ACC112 (cell line): ENCODE measurements at regions not wholly inside any gene's neighbourhood (a gene's known extent, or its start where the extent isn't known, plus 50 kb on each side); places are given as distances from the start of the nearest gene placed in this dataset.

ENCODE experiments used
- H2AFZ ChIP-seq: fragments of 200-600 bp; sonication (generic); one replicate; pipeline ENCODE4 v1.6.0; 2017; ENCODE audit warnings: antibody characterized with exemption, low read length; ENCODE audit not compliant: unreplicated experiment
- H3K27ac ChIP-seq: fragments of 200-600 bp; sonication (generic); 2 replicates; pipeline ENCODE4 v1.5.1; 2014; ENCODE audit warnings: low read depth, mild to moderate bottlenecking, antibody characterized with exemption, low read length, moderate library complexity
- H3K27me3 ChIP-seq: fragments of 200-600 bp; sonication (generic); 2 replicates; pipeline ENCODE4 v1.6.1; 2014; ENCODE audit warnings: mild to moderate bottlenecking, antibody characterized with exemption, low read length, moderate library complexity, mixed read lengths; ENCODE audit not compliant: insufficient read depth
- H3K36me3 ChIP-seq: fragments of 200-600 bp; sonication (generic); 2 replicates; pipeline ENCODE4 v1.6.1; 2016; ENCODE audit warnings: mild to moderate bottlenecking, antibody characterized with exemption, low read length, moderate library complexity, mixed read lengths; ENCODE audit not compliant: insufficient read depth
- H3K4me1 ChIP-seq: fragments of 200-600 bp; sonication (generic); one replicate; pipeline ENCODE4 v1.6.1; 2016; ENCODE audit warnings: low read length, mixed read lengths; ENCODE audit not compliant: insufficient read depth, unreplicated experiment, control insufficient read depth
- H3K4me3 ChIP-seq: fragments of 200-600 bp; sonication (generic); 2 replicates; pipeline ENCODE4 v1.5.1; 2014; ENCODE audit warnings: mild to moderate bottlenecking, low read depth, low read length
- H3K79me2 ChIP-seq: fragments of 200-600 bp; sonication (generic); one replicate; pipeline ENCODE4 v1.6.0; 2016; ENCODE audit warnings: low read length; ENCODE audit not compliant: control insufficient read depth, unreplicated experiment, insufficient read depth

DNA sequence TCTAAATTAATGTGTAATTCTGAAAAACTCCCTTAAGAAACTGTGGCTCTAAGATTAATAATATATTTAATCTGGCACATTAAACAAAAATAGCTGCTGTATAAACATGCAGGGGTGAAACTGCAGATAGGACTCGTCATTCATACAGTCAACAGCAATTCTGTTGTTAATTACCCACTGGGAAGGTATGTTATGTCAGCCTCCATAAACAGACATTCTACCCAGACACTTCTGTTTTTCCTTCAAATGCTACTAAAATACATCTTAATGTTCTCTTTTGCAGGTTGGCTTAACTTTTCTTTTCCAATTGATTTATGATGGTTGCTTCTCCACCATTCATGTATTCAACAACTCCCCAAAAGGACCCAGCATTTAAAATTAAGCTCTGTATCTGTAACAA, 165.6 kb downstream of the SIPA1L2 start:
- peaks cover 3% of the 10 kb centered on the region; the same call in 1 of the 2 replicates for H3K36me3 ChIP-seq
- H3K4me1 ChIP-seq, result no peaks in the 10 kb centered on the region
- no peak overlapping the region for H3K4me3 ChIP-seq
- H3K27ac ChIP-seq, result no peak overlapping the region
- no peaks in the 10 kb centered on the region for H3K79me2 ChIP-seq
- H2AFZ ChIP-seq, result no peak overlapping the region
- no peaks in the 10 kb centered on the region for H3K27me3 ChIP-seq

DNA sequence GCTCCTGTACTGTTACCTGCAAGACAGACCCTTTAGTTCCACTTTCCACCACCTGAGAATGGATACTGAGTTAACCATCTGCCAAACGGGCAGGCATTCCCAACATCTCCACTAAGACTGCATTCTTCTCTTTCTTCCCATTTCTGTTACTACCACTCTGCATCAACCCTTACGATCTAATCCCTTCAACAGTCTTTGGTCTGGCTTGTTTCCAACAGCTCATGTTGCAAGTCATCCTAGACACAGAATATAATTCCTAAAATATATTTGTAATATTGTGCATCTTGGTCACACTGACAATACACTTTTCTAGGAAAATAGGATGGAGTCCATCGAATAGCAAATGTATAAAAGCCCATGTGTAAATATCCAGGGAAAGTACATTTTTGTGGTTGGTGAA, 166.7 kb downstream of the SIPA1L2 start:
- Histone ChIP-seq H3K79me2 (no peaks in the 10 kb centered on the region), H3K36me3 (peaks cover 3% of the 10 kb centered on the region; the same call in 1 of the 2 replicates), H3K27ac (no peak overlapping the region), H3K4me3 (no peak overlapping the region), H3K27me3 (no peaks in the 10 kb centered on the region), H2AFZ (no peak overlapping the region), H3K4me1 (no peaks in the 10 kb centered on the region)

- Histone ChIP-seq H3K79me2 (no peaks in the 10 kb centered on the region), H2AFZ (no peak overlapping the region), H3K27ac (no peak overlapping the region), H3K4me1 (no peaks in the 10 kb centered on the region), H3K27me3 (no peaks in the 10 kb centered on the region), H3K36me3 (peaks cover 3% of the 10 kb centered on the region; the same call in 1 of the 2 replicates), H3K4me3 (no peak overlapping the region)
Measured at GRCh38 chr1:232462213-232462612, 167.7 kb downstream of the SIPA1L2 start.

DNA sequence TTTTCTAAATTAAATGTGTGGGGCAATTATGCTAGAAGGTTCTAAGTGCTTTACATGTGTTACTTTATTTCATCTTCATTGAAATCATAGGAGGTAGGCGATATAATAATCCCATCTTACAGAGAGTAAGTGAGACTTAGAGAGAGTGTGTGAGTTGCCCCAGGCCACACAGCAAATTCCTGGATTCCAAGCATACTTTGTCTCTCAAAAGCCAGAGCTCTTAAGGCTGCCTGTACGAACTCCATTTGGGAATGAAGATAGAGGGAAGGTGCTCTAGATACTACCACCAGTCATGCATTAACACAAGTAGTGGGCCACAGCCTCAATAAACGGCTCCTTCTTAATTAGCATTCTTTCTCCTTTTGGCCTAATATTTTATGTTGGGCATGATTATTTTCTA, 170.1 kb downstream of the SIPA1L2 start:
- H3K4me1 ChIP-seq, result no peaks in the 10 kb centered on the region
- H2AFZ ChIP-seq, result no peak overlapping the region
- H3K27me3 ChIP-seq, result no peaks in the 10 kb centered on the region
- no peak overlapping the region for H3K27ac ChIP-seq
- H3K36me3 ChIP-seq, result peaks cover 2% of the 10 kb centered on the region; the same call in 1 of the 2 replicates
- H3K4me3 ChIP-seq, result no peak overlapping the region
- no peaks in the 10 kb centered on the region for H3K79me2 ChIP-seq

GRCh38 chr1:232459087-232459486, 170.8 kb downstream of the SIPA1L2 start:
- Histone ChIP-seq H3K27ac (no peak overlapping the region), H3K27me3 (no peaks in the 10 kb centered on the region), H3K79me2 (no peaks in the 10 kb centered on the region), H3K4me3 (no peak overlapping the region), H3K4me1 (no peaks in the 10 kb centered on the region), H3K36me3 (no peaks in the 10 kb centered on the region), H2AFZ (no peak overlapping the region)

- Histone ChIP-seq H3K4me3 (no peak overlapping the region), H3K4me1 (no peaks in the 10 kb centered on the region), H3K79me2 (no peaks in the 10 kb centered on the region), H3K27ac (no peak overlapping the region), H2AFZ (no peak overlapping the region), H3K36me3 (no peaks in the 10 kb centered on the region), H3K27me3 (no peaks in the 10 kb centered on the region)
Measured at GRCh38 chr1:232457595-232457994, 172.3 kb downstream of the SIPA1L2 start.

- Histone ChIP-seq H2AFZ (no peak overlapping the region), H3K27me3 (no peaks in the 10 kb centered on the region), H3K4me1 (no peaks in the 10 kb centered on the region), H3K27ac (no peak overlapping the region), H3K36me3 (no peaks in the 10 kb centered on the region), H3K4me3 (no peak overlapping the region), H3K79me2 (no peaks in the 10 kb centered on the region)
Measured at GRCh38 chr1:232456714-232457113, 173.2 kb downstream of the SIPA1L2 start.

DNA sequence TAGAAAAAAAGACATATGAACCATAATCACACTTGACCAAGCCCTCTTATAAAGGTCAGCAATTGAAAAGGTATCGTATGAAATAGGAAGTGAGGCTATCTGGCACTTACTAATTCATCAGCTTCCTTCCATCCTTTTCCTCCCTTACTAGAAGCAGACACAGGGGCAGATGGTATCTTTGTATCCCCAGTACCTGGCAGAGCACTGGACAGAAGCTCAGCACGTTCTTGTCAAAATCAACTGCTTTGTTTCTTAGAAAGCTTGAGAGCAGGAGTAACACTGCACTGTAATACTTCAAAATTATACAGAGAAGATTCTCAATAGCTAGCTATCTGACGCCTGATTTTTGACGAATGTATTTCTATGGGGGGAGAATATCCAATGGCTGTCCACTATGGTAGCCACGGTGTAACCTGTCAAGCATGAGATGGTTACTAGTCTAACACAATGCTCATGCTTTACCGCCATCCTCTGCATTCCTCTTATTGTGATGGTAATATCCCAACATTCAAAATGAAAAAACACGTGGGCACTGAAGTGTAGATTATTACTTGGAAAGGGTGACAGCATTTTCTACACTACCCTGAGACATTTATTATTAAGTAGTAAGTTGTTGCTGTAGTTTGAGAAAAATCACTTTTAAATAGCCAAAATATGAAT, 175.6 kb downstream of the SIPA1L2 start:
- Histone ChIP-seq H3K27me3 (no peaks in the 10 kb centered on the region), H3K4me3 (no peak overlapping the region), H3K36me3 (no peaks in the 10 kb centered on the region), H2AFZ (no peak overlapping the region), H3K27ac (no peak overlapping the region), H3K79me2 (no peaks in the 10 kb centered on the region), H3K4me1 (no peaks in the 10 kb centered on the region)

DNA sequence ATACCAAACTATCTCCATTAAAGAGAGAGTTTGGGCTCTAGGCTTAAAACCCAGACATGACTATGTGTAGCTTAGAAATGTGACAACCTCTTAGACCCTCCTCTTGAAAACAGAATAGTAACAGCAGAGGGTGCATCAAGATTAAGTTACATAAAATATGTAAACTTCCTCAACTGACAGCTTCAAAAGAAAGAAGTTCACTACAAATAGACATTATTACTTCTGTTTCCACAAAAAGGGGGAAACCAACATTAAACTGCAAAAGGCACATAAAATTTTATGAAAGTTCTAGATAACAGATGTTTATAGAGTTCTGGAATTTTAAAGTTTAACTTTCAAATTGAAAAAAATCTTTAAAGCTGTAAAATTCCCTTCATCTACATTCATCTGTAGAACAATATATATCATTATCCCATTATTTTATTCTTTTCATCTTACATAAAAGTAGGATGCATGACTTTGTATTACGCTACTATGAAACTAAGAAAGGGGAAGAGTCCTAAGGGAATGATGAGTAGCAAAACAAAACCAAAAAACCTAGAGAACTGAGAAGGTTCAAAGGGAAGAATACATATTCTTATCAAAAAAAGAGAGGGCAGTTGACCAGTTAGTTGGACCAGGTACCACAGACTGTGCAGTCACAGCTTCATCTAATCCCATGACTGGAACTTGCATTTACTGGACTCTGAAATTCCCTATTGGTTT, 177.0 kb downstream of the SIPA1L2 start:
- Histone ChIP-seq H2AFZ (no peak overlapping the region), H3K27me3 (no peaks in the 10 kb centered on the region), H3K27ac (no peak overlapping the region), H3K4me1 (no peaks in the 10 kb centered on the region), H3K4me3 (no peak overlapping the region), H3K36me3 (no peaks in the 10 kb centered on the region), H3K79me2 (no peaks in the 10 kb centered on the region)

- Histone ChIP-seq H3K36me3 (no peaks in the 10 kb centered on the region), H3K27me3 (no peaks in the 10 kb centered on the region), H3K4me3 (no peak overlapping the region), H3K79me2 (no peaks in the 10 kb centered on the region), H3K27ac (no peak overlapping the region), H2AFZ (no peak overlapping the region), H3K4me1 (no peaks in the 10 kb centered on the region)
Measured at GRCh38 chr1:232452117-232452516, 177.8 kb downstream of the SIPA1L2 start.

- H3K4me1 ChIP-seq, result no peaks in the 10 kb centered on the region
- no peak overlapping the region for H3K27ac ChIP-seq
- no peak overlapping the region for H2AFZ ChIP-seq
- no peaks in the 10 kb centered on the region for H3K36me3 ChIP-seq
- no peaks in the 10 kb centered on the region for H3K79me2 ChIP-seq
- no peak overlapping the region for H3K4me3 ChIP-seq
- H3K27me3 ChIP-seq, result no peaks in the 10 kb centered on the region
Measured at GRCh38 chr1:232451506-232451905, 178.4 kb downstream of the SIPA1L2 start.
